ENCODE measurements at regions not wholly inside any gene's neighbourhood (a gene's known extent, or its start where the extent isn't known, plus 50 kb on each side); places are given as distances from the start of the nearest gene placed in this dataset.
"Not testable (repeated sequence)": the region's sequence is repeated elsewhere in the genome, so short reads cannot be mapped to it uniquely, and the experiment has no call there.

DNA sequence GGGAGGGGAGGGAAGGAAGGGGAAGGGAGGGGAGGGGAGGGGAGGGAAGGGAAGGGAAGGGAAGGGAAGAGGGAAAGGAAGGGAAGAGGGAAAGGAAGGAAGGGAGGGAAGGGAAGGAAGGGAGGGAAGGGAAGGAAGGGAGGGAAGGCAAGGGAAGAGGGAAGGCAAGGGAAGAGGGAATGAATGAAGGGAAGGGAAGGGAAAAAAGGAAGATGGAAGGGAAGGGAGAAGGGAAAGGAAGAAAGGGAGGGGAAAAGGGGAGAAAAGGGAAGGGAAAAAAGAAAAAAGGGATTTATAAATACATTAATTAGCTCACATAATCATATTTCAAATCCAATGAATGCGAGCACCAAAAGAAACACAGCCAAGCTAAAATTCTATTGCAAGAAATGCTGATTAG is 202.9 kb upstream of the LRRTM4 start:
- no peak for FAIRE-seq

DNA sequence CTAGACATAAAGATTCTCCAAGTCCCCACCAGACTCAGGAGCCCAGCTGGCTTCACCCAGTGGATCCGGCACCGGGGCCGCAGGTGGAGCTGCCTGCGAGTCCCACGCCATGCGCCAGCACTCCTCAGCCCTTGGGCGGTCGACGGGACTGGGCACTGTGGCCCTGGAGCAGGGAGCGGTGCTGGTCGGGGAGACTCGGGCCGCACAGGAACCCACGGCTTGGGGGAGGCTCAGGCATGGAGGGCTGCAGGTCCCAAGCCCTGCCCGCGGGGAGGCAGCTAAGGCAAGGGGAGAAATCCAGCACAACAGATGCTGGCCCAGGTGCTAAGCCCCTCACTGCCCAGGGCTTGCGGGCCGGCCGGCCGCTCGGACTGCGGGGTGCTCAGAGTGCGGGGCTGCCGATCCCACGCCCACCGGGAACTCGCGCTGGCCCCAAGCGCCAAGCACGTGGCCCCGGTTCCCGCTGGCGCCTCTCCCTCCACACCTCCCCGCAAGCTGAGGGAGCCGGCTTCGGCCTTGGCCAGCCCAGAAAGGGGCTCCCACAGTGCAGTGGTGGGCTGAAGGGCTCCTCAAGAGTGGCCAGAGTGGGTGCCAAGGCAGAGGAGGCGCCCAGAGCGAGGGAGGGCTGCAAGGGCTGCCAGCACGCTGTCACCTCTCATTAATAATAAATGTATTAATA is 212.6 kb upstream of the LRRTM4 start:
- not testable (repeated sequence) for FAIRE-seq

DNA sequence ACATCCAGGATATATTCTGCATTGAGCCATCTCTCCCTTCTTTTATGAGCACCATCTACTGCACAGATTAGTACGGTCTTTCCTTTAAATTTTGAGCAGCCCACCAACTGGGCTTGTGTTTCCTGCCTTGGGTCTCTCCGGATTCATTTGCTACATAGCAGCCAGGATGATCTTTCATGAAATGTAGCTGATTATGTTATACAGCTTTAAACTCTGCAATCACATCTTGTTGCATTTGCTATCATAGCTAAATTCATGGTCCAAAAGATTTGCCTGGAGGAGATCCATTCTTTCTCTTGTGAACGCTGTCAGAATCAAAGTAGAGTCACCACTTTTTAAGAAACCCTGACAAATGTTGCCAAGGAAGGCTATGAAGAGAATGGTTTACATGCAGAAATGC is 215.1 kb upstream of the LRRTM4 start:
- no peak for FAIRE-seq

DNA sequence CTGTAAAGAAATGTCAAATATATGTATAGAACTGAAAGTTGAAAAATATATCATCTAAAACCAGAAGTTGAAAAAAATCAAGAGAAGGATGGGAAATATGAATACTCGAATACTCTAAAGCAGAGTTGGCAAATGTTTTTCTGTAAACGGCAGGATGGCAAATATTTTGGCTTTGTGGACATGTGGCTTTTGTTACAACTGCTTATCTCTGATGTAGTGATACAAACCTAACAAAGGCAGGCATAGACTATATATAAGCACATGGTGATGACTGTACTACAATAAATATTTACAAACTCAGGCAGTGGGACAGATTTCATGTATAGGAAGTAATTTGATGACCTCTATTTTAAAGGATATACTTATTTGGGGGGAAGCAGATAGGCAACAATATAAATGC is 224.6 kb upstream of the LRRTM4 start:
- FAIRE-seq = no peak

DNA sequence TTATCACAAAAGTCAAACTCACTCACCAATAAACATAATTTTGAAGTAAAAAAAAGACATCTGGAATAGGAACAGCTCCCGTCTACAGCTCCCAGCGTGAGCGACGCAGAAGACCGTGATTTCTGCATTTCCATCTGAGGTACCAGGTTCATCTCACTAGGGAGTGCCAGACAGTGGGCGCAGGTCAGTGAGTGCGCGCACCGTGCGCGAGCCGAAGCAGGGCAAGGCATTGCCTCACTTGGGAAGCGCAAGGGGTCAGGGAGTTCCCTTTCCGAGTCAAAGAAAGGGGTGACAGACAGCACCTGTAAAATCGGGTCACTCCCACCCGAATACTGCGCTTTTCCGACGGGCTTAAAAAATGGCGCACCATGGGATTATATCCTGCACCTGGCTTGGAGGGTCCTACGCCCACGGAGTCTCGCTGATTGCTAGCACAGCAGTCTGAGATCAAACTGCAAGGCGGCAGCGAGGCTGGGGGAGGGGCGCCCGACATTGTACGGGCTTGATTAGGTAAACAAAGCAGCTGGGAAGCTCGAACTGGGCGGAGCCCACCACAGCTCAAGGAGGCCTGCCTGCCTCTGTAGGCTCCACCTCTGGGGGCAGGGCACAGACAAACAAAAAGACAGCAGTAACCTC is 231.7 kb upstream of the LRRTM4 start:
- not testable (repeated sequence) for FAIRE-seq

DNA sequence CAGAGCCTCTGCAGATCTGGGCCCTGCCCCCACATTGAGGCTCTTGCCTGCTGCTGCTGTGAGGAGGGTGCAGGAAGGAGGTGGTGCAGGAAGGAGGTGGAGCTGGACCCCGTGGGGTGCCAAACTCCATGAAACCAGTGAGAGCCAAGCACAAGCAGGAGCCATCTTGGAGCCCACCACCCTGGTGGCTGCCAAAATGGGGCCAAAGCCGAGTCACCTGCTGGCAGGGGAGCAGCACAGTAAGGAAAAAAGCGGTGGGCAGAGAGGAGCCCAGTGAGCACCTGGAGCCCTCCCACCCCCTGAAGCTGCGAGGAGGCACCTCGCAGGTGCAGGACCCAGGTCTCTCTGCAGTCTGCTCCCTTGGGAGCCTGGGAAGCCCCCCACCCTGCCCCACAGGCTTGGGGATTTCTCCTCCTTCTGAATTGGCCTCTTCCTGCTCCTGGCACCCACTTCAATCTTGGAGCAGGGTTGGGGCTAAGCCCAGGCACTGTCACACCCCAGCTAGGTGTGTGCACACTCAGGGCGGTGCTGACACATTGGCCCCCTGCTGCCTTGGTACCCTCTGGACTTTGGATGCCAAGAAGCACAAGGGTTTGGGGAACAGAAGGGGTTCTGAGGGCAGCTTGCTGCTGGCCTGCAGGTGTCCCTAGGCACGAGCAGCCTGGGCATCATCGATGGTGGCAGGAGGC is 245.4 kb upstream of the LRRTM4 start:
- FAIRE-seq = no peak

DNA sequence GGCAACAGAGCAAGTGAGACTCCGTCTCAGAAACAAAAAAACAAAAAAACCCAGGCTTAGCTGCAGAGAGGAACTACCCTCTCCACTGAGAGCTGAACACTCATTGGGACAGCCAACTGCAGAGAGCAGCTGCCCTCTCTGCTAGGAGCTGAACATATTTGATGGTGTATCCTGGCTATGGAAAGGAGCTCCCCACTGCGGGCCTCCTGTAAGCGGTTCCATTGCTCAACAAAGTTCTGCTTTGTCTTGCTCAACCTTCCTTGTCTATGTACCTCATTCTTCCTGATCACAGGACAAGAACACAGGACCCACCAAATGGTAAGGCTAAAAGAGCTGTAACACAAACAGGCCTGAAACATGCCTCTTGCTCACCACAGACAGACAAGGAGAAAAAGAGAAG is 246.3 kb upstream of the LRRTM4 start:
- no peak for FAIRE-seq

DNA sequence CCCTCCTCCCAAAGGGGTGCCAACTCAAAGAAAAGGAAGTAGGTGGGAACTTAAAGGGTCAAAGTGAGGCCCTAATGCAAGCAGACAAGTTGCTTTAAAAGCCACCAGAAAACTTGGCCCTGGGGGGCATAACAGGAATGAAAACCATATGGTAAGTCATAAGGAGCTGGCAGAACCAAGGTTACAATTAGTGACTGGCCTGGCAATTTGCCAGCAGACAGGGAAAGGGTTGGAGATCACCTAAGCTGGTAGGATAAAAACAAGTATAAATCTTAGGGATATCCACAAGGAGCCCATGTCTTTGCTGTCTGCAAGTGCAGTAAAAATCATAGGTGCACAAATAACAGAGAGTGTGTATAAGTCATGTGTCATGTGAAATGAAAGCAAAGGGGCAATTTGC is 256.7 kb upstream of the LRRTM4 start:
- FAIRE-seq = no peak

DNA sequence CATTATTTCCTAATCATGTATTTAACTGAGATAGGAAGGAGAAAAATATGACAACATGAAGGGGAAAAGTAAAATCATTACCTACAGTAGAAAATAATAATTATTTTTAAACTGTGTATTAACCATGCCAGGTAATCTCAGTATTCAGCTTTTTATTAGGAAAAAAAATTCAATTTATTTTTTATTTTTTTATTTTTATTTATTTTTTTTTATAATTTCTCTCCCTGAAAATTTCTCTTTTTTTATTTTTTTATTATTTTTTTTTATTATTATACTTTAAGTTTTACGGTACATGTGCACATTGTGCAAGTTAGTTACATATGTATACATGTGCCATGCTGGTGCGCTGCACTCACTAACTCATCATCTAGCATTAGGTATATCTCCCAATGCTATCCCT is 271.3 kb upstream of the LRRTM4 start:
- FAIRE-seq = not testable (repeated sequence)

DNA sequence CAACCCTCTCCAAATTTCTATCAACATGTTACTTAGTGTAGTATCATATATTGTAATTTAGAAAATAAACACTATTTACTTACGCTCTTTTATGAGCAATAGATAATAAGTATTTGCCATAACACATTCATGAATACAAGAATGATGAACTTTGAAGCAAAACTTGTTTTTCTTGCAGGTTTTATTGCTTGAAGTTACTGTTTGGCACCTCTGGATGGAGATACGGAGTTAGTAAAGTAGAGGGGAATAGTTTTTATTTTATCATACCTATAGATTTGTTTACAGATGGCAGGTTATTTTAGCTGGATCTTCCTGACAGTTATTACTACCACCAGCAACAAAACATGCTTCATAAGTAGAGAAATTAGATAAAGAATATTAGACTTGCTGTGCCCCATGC is 274.2 kb upstream of the LRRTM4 start:
- FAIRE-seq = no peak

DNA sequence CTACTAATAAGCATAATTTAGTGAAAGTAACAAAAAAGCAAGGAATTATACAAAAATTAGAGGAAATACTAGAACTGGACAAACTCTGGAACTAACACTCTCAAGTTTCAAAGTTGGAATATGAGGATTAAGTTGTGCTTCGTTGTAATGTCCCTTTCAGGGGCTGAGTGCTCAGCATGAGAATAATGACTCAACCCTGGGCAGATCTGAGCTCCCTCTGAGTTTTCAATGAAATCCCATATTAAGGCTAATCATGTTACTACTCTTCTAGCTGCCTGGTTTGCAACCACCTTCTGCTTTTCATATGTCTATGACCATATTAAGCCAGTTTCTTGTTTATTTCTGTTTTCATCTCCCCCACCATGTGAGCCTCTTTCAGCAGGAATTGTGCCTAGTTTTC is 274.9 kb upstream of the LRRTM4 start:
- no peak for FAIRE-seq

DNA sequence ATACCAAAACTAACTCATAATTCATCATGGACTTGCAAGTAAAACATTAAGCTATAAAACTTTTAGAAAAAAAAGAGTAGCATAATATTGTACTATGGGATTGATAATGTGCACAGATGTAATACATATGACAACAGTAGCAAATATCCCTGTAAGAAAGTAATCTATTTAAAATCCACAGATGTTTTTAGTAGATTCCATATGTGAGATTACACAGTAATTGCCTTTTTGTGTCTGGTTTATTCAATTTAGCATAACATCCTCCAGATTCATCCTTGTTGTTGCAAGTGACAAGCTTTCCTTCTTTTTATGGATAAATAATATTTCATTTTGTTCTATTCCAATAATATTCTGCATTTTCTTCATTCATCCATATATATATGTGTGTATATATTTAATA is 278.2 kb upstream of the LRRTM4 start:
- FAIRE-seq = no peak

DNA sequence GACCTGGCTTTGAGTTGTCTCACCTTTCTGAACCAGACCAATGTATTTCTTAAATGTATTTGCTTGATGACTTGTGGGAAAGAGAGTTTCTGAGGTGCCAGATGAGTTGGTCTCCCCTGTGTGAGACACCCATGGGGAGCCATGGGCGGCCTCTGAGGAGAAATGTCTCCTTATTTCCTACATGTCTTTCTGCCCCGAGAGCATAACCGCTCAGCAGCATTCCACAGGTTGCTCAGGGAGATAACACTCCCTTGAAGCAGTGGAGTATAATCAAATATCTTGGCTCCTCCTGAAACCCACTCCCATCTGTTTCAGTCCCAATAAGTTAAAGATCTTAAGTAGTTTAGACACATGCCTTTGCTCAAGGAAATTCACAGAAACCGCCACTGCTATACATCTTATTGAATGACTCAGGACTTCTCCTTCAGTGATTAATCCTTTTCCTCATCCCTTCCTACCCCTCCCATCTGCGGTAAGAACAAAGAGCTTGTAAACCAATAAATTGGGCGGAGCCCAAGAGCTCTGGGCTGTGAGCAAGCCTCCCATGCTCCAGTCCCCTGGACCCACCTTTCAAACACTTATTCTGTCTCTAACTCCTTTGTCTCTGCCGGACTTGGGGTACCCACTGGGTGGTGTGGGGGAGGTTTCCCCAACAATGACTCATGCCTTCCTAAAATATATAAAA is 285.5 kb upstream of the LRRTM4 start:
- no peak for FAIRE-seq

DNA sequence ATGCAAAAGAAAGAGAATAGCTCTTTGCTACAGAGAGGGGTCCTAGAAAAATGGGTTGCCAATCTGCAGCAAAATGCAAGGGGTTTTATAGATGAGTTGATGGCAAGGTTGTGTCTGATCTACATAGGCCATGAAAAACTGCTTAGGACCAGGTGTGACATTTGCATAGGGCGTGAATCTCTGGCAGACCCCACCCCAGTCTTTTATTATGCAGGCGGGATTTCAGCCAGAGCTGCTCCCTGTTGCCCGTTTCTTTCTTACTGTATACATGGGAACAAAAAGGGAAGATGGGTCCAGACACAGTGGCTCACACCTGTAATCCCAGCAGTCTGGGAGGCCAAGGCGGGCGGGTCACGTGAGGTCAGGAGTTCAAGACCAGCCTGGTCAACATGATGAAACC is 286.4 kb upstream of the LRRTM4 start:
- no peak for FAIRE-seq

DNA sequence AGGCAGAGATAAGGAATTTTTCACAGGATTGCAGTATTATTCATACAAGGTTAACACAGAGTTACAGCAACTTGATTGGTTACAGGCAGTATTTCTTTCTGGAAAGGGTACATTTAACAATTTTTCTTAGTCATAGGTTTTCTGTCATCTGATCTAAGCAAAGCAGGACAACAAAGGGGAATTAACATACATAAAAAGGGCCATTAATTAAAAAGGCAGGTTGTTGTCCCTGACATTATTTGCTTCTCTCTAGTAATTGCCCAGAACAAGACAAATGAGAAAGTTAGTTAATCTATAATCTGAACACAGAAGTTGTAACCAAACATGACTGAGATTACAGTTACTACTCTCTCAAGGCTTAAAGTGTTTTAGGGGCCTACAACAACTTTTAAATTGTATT is 291.4 kb upstream of the LRRTM4 start:
- FAIRE-seq = peak; percentile 73

DNA sequence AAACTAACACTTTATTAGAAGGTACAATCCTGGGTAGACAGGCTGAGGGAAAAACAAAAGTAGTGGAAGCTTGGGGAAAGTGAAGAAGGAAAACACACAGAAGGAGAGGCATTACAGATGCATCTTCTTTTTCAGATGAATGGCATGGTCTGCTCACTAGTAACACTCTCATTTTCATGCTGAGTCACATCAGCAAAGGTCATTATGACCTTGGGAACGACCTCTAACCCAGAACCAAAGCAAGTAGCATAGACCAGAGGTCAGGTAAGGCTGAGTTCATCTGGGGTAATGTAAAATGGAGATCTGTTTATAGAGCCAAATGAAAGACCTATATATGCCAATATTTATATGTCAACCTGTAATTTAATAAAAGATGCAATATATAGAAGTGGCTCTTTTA is 294.4 kb upstream of the LRRTM4 start:
- FAIRE-seq = no peak

DNA sequence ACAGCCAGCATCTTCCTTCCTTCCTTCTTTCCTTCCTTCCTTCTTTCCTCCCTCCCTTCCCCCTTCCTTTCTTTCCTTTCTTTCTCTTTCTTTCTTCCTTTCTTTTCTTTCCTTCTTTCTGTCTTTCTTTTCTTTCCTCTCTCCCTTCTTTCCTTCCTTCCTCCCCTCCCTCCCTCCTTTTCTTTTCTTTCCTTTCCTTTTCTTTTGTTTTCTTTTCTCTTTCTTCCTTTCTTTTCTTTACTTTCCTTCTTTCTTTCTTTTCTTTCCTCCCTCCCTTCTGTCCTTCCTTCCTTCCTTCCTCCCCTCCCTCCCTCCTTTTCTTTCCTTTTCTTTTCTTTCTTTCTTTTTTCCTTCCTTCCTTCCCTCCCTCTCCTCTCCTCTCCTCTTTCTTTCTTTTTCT is 296.0 kb upstream of the LRRTM4 start:
- FAIRE-seq = no peak

DNA sequence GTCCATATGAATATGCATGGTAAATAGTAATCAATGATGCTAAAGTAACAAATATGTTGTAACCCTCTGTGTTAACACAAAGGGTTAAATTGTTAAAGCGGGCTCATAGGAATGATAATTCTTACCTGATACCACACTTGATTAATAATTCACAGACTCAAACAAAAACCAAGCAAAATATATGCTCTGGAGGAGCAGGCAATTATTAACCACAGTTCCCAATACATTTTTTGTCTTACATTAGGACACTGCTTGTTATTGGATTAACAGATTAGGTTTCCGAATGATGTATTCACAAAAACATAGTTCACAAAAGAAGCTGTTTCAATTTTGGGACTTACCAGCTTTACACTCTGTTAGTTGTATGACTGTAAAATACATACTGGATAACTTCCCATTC is 300.9 kb upstream of the LRRTM4 start:
- no peak for FAIRE-seq

DNA sequence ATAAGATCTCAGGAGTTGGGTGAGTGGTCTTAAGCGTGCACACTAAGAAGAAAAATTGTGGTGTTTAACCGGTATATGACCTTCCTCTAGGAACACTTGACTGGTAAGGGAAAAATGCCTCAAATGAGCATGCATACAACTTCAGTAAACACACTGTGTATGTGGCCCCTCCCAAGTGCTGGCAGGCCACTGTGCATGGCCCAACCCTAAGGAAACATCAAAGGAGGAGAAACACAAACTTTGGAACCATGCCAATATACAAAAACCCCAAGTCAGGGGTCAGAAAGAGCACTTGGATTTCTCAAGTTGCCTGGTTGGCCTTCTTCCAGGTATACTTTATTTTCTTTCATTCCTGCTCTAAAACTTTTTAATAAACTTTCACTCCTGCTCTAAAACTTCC is 308.9 kb upstream of the LRRTM4 start:
- FAIRE-seq = no peak

DNA sequence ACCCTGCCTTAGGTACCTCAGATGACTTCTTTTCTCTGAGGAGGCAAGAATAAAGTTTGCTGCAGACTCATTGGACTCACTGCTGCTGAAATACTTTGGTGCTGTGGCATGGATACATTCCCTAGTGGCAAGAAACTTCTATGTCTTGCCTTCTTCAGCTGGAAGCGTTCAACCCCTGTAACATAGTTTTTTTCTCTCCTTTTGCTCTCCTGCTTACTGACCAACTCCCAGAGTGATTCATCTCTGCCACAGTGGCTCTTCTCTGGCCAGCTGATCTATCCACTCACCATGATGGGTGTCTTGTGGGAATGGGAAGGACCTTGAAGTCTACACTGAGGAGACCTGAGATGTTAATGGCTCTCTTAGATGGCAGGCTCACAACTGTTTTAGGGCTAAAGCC is 309.3 kb upstream of the LRRTM4 start:
- no peak for FAIRE-seq

DNA sequence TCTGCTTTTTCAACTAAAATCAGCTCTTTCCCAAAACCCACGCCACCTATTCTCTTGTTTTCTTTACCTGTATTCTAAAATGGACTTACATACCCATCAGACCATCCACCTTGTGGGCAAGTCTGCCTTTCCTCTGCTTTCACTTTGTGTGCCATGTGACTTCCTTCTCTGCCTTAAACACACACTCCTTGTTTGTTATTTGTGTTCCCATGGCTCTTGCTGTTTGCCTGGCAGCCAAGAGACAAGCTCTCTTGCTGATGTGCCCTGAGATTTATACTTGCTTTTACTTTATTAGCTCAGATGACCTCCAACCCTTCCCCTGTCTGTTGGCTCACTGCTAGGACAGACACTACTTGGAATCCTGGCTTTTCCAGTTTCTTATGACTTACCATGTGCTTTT is 309.7 kb upstream of the LRRTM4 start:
- no peak for FAIRE-seq

DNA sequence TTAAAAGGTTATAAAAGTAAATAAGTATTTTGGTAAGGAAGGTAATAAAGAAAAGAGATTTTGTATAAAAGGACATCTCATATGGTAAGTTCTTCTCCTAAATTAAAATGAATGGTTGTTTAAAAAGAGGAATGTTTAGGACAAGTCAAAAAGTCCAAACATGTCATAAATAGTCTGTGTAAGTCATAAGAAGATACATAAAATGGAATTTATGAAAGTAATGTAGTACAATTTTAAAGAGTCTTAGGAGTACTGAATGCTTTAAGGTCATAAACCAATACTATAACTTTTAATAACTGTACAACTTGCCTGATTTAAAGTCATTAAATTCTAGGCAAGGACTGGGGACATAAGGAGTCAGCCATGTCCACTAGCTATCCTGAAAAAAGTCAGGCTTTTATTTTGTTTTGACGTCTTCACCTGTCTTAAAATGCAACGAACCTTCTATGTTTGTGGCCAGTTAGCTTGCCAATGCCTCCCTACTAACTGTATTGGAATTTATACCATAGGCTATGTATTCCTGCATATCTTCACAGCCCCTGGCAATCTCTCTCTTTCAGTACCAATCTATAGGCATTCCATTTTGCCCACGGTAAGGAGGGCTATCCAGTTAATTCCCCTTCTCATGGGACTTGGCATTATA is 312.3 kb upstream of the LRRTM4 start:
- no peak for FAIRE-seq

DNA sequence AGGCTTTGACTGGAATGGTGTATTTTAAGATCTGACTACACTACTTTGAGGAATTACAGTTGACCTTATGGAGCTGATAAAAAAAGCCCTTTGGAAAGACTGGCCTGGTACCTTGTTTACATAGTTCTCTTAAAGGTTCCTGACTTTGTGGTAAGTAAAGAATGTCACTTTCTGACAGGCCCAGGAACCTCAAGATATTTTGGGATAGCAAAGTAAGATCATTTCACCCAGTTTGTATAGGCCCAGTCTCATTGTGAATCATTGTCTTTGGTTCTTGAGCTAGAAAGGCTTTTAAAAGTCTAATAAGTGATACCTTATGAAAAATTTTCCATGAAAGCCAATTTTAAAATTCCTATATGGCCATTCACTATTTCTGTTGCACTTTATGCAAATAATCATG is 316.3 kb upstream of the LRRTM4 start:
- no peak for FAIRE-seq
